GM20000 (cell line): ENCODE measurements at regions not wholly inside any gene's neighbourhood (a gene's known extent, or its start where the extent isn't known, plus 50 kb on each side); places are given as distances from the start of the nearest gene placed in this dataset.

Source experiments
- DNase-seq: peaks from one replicate; pipeline ENCODE4 v3.0.0; 2012; ENCODE audit warnings: low spot score
- CTCF ChIP-seq: IDR thresholded peaks from 2 replicates; pipeline ENCODE4 v1.5.1; 2012; ENCODE audit warnings: mild to moderate bottlenecking, control low read depth; ENCODE audit errors: extremely low read depth, missing control alignments

DNA sequence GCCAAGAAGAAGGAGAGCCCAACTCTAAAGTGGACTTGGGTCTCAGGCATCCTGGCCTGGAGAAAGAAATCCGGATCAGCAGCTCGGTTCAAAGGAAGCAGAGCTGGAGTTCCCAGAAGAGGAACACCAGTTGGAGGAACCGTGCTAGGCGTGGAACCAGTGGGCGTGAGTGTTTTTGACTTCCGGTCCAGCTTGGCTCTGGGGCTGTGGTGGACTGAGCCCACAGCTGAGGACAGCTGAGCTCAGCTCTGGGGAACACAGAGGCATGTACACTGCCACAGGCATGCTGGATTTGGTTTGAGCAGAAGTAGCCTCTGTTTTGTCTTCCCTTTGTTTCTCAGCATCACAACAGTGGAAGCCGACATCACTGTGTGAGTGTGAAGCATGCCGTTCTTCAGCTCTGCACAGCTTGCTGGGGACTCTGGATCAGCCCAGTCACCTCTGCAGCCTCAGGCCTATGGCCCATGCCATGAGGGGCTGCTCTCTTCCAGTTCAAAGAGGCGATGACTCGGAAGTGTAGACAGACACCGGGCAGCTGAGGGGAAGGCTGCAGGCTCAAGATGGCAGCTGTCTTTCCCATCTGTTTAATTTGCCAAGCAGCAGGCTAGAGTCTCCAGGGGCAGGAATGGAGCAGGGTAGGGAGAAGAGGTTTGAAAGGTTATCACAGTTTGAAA lies 185.8 kb upstream of the UBE3A start:
- DNase-seq: no peak
- TF ChIP-seq CTCF: no peak

DNA sequence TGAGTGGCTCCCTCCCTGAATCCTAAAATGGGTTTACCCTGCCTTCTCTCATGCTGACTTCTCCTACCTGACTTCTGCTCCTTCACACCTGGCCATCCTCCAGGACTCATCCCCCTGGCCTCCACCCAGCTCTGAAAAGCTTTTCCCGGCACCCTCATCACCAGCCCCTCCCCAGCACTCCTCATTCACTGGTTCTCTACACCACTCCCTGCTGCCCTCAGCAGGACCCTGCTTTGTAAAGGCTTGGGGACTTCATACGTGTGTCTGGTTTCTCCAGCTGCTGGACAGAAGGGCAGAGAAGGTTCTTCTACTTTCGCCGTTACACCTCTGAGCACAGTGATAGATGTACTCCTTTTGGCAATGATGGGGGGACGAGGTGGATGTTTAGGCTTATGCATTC lies 184.9 kb upstream of the UBE3A start:
- no peak for DNase-seq
- no peak for TF ChIP-seq CTCF

DNA sequence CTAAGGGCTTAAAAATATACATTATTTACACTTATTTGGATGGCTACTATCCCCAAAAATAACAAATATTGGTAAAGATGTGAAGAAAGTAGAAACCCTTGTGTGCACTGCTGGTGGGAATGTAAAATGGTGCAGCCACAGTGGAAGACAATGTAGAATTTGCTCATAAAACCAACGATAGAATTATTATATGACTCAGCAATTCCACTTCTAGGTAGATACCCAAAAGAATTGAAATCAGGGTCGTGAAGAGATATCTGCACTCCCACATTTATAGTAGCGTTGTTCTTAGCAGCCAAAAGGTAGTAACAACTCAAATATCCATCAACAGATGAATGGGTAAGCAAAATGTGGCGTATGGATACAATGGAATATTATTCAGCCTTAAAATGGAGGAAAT lies 181.6 kb upstream of the UBE3A start:
- no peak for TF ChIP-seq CTCF
- no peak for DNase-seq

DNA sequence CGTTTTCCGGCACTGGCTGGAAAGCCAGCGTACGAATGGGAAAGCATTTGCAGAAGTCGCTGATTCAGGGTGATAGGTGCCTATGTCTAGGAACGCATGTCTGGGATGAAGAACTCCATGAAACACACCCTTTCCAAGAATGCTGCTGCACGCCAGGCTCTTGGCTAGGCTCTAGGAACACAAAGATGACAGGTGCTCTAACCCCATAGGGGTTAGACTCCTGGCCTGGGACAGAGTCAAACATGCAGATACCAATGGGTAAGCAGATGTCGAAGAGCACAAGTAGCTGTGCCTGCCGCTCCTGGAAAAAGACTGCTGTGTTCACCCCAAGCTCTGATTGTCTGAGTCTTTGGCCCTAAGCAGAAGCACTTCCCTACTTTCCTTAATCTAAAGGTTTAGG lies 180.9 kb upstream of the UBE3A start:
- DNase-seq: no peak
- no peak for TF ChIP-seq CTCF

DNA sequence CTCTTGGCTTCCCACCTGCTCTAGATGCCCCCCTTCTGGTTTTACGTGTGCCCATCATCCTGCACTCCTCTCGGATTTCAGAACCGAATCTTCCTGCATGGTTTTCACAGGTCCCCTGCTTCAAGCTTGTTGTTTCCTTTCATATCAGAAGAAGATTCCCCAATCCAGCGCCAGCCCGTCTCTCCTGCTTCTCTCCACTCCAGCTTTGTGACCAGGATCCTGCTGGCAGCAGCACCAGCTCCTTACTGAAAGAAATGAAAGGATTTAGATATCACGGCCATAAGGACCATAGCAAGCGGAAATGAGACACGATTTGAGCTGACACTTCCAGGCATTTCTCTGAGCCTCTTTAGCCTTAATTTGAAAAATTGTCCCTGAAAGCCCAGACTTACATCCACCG lies 180.3 kb upstream of the UBE3A start:
- DNase-seq: no peak
- no peak for TF ChIP-seq CTCF

DNA sequence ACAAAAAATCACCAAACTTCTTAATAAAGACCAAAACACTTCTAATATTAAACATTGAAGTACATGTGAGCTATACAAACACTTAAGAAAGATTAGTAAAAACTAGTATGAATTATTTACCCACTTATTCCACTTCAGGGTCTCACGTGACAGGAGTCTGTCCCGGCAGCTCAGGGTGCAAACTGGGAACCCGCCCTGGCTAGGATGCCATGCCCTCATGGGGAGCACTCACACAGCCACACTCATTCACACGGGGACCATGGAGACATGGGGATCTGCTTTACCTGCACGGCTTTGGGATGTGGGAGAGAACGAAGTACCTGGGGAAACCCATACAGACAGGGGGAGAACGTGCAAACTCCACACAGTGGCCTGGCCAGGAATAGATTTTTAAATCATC lies 179.3 kb upstream of the UBE3A start:
- TF ChIP-seq CTCF: no peak
- no peak for DNase-seq

- DNase-seq: no peak
- TF ChIP-seq CTCF: no peak
These were observed 177.6 kb upstream of the UBE3A start for GRCh38 chr15:25616471-25616870.
